ENCODE measurements at regions not wholly inside any gene's neighbourhood (a gene's known extent, or its start where the extent isn't known, plus 50 kb on each side); places are given as distances from the start of the nearest gene placed in this dataset.

DNA sequence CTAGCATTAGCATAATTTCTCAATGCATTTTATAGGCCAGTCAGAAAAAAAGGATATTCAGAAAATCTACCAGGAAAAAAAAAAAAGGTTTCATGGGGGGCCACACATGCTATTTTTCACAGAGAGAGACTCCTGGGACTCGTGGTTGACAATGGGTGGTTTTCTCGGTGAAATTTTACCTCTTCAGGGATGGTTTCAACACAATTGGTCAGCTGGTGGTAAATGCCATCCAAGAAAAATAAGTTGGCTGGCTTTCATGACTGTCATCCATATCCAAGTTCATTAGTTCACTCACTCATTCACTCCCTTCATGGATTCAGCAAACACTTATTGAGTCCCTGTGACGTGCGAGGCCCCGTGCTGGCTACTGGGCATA lies 217.3 kb downstream of the SHQ1 start:
- TF ChIP-seq CTCF (IDR thresholded peaks at IDR 0.05; ENCODE audit: insufficient read depth, low read depth, low read length), result no peak
- no peak for TF ChIP-seq EZH2 (IDR thresholded peaks at IDR 0.05; ENCODE audit: insufficient read depth, low read length)

Measured in astrocyte (in vitro differentiated cells and primary cell).